HG03558 (cell line): ENCODE measurements at regions not wholly inside any gene's neighbourhood (a gene's known extent, or its start where the extent isn't known, plus 50 kb on each side); places are given as distances from the start of the nearest gene placed in this dataset.
"Not testable (repeated sequence)": the region's sequence is repeated elsewhere in the genome, so short reads cannot be mapped to it uniquely, and the experiment has no call there.

ENCODE experiments used
- ATAC-seq: cut with Tn5 transposase; IDR thresholded peaks from one replicate; pipeline ENCODE4 v1.9.1; 2021; ENCODE audit warnings: moderate number of reproducible peaks; ENCODE audit not compliant: unreplicated experiment; ENCODE audit errors: extremely low read depth

DNA sequence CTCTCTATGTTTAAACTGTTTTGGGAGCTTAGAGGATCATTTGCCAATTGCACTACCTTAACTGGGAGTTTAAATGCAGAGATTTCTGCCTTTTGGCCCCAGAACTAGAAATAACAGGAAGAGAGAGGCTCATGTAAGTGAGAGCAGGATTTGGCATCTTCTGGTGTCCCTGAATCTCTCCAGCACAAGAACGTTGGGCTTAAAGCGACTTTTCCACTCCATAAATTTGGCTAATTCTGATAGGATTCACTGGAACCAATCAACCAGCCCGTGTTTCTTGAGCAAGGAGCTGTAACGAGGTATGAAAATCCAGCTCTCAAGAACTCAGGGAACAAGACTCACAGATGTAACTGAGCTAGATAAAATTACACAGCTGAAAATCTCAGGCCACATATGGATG, 181.0 kb downstream of the C1D start:
- ATAC-seq = no peak

DNA sequence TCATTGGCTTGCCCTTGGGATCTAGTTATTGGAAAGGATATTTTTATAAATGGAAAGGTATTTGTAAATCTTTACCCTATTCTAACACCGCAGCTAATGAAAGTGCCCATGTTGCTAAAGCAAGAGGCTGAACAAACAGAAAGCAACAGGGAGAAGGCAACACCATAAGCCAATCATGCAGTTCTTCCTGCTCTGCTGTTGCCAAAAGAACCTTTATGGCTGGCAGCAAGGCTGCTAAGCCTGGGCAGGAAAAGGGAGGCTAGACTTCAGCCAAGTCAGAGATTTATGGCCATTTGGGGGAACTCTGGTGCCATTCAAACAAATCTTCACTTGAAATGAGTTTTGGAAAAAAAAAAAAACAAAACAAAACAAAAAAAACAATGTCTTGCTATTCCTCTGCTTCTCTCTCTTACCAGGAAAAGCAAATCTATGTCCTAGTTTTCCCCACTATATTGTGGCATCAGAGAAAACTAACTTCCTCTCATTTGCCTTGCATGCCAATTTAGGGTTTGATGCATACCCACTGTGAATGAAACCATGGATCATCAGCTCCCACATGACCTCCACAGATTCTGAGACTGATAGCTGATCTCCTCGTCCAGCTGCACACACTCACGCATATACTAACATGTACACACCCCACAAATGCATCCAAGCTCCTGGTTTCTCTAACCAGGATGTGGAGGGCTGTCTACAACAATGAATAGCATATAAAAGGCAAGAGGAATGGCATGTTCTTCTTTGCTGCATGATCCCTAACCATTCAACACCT, 179.3 kb downstream of the C1D start:
- ATAC-seq = no peak

DNA sequence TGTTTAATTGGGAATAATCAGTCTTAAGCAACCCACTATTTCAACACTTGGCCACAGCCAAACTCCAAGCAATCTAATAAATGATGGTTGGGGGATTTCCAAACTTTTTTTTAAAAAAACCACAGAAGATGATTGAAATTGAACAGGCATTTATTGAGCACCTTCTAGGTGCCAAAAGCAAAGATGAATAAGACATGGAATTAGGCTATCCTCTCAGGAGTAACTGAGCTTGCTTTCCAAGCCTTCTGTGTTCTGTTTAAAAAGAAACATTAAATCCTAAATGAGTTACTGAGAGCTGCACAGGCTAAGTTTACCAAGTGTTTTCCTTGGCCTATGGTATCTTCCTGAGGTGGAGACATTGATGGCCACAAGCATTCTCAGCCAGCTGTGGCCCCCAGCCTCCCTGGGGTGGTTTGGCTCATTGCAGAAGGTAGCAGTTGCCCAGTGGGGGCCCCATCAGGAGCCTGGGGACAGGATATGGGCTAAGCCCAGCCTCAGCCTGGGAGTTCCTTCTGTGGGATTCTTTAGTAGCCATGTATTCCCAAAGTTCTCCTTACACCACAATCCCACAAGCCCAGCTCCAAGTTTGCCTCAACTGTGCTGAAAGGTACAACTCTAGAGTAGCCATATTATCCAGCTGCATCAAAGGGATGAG, 174.3 kb downstream of the C1D start:
- no peak for ATAC-seq

- ATAC-seq = no peak
These were observed 173.7 kb downstream of the C1D start for GRCh38 chr2:67889056-67889455.

- no peak for ATAC-seq
These were observed 171.2 kb downstream of the C1D start for GRCh38 chr2:67891642-67892041.

DNA sequence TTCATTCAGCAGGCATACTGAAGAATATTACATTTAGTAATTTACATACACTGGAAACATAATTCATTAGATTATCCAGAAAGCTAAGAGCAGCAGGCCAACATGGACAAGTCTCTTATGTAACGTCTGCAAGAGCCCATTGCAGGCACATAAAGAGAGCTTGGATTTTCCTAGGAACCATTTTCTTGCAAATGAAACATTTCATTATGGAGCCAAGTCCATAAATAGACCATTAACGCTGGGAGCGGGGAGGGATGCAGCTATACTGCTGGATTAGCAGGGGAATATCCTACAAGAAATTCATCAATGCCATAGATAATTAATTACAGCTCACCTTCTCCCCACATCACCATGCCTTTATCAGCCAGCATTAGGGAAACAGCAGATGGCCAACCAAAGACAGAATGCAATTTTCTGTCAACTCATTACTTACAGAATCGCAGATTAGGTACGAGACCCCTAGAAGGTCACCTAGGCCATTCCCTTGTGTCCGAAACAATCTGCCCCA, 170.4 kb downstream of the C1D start:
- ATAC-seq = no peak

DNA sequence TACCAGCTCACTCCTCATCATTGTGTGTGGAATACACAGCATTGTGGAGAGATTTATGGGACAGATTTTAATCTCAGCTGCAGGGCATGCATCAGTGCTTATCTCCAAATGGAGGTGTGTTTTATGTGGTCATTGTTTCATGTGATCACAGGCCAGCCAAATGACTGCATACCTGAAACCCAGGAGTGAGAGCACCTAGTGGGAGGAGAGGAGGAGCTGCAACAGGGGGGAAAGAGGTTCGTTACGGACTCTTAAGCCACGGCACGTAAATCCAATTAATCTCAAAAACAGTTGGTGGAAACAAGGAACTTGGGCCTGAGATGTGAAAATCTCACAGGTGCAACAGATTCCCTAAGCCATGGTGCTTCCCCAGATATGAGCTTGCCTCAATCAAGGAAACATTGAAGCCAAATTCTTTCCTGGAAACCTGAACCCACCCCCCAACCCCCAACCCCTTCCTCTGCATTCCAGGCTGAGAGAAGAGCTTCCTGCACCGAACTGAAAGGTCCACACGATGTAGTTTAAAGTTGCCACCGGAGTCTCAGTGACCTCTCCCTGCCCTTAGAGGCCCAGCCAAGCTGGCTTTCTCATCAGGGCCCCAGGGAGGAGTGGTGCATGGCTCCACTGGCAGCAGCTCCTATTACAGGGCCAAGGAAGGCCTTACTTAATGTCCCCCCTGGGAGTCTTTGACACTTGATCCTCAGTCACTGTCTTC, 167.4 kb downstream of the C1D start:
- ATAC-seq = no peak

GRCh38 chr2:67896076-67896475, 166.7 kb downstream of the C1D start:
- ATAC-seq = no peak

DNA sequence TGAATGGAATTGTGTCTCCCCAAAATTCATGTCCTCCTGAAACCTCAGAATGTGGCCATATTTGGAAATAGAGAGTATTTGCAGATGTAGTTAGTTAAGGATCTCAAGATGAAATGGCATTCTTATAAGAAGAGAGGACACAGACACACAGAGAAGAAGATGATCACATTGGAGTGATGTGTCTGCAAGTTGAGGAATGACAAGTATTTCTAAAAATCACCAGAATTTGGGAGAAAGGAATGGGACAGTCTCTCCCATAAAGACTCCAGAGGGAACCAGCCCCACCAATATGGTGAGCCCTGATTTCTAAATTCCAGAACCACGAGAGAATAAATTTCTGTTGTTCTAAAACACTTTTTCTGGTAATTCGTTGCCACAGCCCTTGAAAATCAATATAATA, 166.3 kb downstream of the C1D start:
- no peak for ATAC-seq

GRCh38 chr2:67898595-67898994, 164.2 kb downstream of the C1D start:
- no peak for ATAC-seq

DNA sequence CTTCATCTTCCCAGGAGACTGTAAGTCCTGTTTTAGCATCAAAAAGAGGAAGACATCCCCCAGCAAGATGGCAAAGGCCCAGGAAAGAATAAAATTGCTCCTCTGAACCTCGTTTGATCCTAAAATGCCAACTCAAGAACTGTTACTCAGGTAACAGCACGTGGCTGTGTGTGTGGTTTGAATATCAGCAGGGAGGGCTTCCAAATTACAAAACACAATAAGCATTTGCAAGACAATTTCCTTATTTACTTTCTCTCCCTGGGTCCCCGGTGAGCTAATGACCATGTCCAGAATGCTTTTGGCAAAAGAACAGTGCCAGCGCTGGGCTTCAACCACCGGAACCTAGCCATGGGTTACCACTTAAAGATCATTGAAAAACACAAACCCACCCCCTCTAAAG, 163.6 kb downstream of the C1D start:
- no peak for ATAC-seq

- no peak for ATAC-seq
These were observed 162.0 kb downstream of the C1D start for GRCh38 chr2:67900826-67901225.

DNA sequence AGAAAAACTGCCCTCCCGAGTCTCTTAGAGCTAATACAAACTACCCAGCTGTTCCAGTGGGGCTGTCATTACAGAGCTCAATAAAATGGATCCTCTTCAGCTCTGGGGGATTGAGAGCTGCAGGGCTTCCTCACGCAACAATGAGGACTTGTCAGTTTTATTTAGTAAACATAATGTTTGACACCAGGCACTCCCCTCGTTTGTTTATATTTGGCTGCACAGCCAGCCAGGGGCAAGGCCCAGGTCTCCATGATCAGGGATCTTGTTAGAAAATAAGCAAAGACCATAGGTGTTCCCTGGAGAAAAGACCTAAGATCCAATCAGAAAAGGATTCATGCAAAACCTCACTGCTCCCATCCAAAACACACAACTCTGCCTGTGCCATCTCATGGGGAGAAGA, 158.2 kb downstream of the C1D start:
- ATAC-seq = no peak

DNA sequence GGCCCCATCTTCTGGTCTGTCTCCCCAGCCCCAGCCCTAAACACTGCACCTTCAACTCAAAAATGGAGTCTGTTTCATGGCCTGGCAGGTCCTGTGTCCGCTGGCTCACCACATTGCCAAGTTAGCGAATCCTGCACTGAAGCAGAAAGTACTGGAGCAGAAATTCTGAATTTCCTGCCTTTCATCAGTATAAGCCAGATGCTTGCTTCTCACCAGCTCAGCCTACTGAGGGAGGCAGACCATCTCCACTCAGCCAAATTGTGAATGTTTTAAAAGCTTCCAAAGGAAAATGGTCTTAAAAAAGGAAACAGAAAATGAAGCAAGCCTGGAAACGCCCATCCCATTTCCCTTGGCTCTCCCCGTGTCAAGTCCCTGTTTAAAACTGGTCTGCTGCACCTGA, 157.8 kb downstream of the C1D start:
- no peak for ATAC-seq

DNA sequence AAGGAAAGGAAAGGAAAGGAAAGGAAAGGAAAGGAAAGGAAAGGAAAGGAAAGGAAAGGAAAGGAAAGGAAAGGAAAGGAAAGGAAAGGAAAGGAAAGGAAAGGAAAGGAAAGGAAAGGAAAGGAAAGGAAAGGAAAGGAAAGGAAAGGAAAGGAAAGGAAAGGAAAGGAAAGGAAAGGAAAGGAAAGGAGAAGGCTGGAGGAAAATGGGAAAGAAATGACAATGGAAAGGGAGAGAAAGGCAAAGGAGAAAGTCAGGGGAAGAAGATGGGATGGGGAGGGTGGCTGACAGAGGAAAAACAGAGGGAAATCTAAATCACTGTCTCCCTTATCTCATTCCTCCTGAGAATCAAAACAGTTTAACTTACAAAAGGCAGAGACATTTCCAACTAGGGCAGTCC, 156.3 kb downstream of the C1D start:
- not testable (repeated sequence) for ATAC-seq

GRCh38 chr2:67917332-67918054, 145.3 kb downstream of the C1D start:
- no peak for ATAC-seq

DNA sequence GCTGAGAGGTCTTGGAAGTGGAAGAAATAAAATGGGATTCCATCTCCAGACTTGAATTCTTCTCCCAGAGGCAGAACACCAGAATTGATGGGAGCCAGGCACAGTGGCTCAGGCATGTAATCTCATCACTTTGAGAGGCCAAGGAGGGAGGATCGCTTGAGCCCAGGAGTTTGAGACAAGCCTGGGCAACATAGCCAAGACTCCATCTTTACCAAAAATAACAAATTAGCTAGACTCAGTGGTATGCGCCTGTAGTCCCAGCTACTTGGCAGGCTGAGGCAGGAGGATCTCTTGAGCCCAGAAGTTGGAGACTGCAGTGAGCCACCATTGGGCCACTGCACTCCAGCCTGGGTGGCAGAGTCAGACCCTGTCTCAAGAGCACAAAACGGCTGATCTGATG, 144.3 kb downstream of the C1D start:
- ATAC-seq = no peak

- no peak for ATAC-seq
These were observed 143.3 kb downstream of the C1D start for GRCh38 chr2:67919490-67919889.

DNA sequence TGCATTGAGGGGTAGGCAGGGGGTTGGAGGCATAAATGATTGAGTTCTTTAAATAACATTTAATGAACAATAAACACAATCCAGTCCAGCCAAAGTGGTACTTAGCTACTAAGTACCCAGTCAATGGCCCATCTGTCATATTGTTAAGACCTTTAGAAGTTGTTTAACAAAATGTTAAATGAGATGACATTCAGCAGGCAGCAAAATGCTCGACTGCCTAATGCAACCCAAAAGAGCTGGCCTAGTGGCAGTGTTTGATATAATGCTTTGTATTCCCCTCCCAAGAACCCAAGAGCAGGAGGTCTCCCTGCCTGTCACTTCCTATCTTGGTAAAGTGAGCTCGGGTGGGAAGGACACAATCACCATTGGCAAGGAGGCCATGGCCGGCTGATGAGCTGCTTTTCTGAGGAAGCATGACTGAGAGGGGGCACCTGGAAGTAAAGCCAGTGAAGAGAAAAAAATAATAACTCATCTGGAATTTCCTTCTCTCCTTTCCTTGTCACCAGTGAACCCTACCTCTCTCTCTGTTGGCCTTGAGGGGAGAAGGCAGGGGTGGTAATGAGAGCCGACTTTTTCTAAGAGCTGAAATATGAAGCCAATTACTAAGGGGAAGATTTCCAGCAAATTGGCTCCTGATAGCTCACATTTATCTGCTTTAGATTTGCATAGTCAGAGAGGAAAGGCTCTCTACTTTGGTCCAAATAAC, 140.6 kb downstream of the C1D start:
- ATAC-seq = no peak

DNA sequence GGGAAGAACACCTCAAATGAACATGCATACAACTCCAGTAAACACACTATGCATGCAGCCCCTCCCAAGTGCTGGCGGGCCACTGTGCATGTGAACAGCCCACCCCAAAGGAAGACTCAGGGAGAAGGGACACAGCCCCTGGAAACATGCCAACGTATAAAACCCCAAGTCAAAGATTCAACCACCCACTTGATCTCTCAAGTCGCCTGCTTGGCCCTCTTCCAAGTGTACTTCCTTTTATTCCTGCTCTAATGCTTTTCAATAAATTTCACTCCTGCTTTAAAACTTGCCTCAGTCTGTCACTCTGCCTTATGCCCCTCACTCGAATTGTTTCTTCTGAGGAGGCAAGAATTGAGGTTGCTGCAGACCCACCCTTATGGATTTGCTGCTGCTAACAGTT, 139.1 kb downstream of the C1D start:
- ATAC-seq = no peak
